ENCODE measurements at regions not wholly inside any gene's neighbourhood (a gene's known extent, or its start where the extent isn't known, plus 50 kb on each side); places are given as distances from the start of the nearest gene placed in this dataset.
A peak's percentile ranks its signal among the peaks of the same experiment; 100 is the strongest.

- DNase-seq: no peak
- intact Hi-C loops (cut with DNase I): loop anchor here (5.0 kb wide), 1 partner anchor 54 kb away; no protein-coding TSS in a partner anchor
- Histone ChIP-seq H3K4me1 (no peaks in the 10 kb centered on the region), H3K9me3 (no peaks in the 10 kb centered on the region), H3K36me3 (peaks cover 0 to 32% (median 0%) of the 10 kb centered on the region in 3 donors), H3K27ac (no peak overlapping the region), H3K4me3 (no peak overlapping the region), H3K27me3 (no peaks in the 10 kb centered on the region)
- TF ChIP-seq CTCF (IDR thresholded peaks at IDR 0.05) (peak in 5 of 6 experiments; percentile 46 to 62 (median 53)), POLR2A (IDR thresholded peaks at IDR 0.05) (no peak)
- 56 to 62% methylated on average over 4 of the region's 4 CpGs for WGBS, 2 donors
Measured at GRCh38 chr2:16553226-16553625, 112.4 kb downstream of the CYRIA start.

- no peaks in the 10 kb centered on the region for H3K9me3 ChIP-seq
- TF ChIP-seq POLR2A (IDR thresholded peaks at IDR 0.05): no peak
- H3K4me3 ChIP-seq: no peak overlapping the region
- 59 to 68% methylated on average over 4 of the region's 4 CpGs for WGBS, 2 donors
- H3K4me1 ChIP-seq: no peaks in the 10 kb centered on the region
- no peak overlapping the region for H3K27ac ChIP-seq
- intact Hi-C loops (cut with DNase I): loop anchor here (5.0 kb wide), 1 partner anchor 55 kb away; no protein-coding TSS in a partner anchor
- no peaks in the 10 kb centered on the region for H3K27me3 ChIP-seq
- no peak for DNase-seq
- peaks cover 0 to 25% (median 0%) of the 10 kb centered on the region in 3 donors for H3K36me3 ChIP-seq
Measured at GRCh38 chr2:16552202-16552601, 113.4 kb downstream of the CYRIA start.

GRCh38 chr2:16548036-16548435, 117.6 kb downstream of the CYRIA start:
- WGBS, 2 donors: 68 to 69% methylated on average over 2 of the region's 2 CpGs
- DNase-seq: no peak
- H3K27ac ChIP-seq: no peak overlapping the region
- H3K9me3 ChIP-seq: no peaks in the 10 kb centered on the region
- TF ChIP-seq CTCF (IDR thresholded peaks at IDR 0.05): no peak
- TF ChIP-seq POLR2A (IDR thresholded peaks at IDR 0.05): no peak
- no peaks in the 10 kb centered on the region for H3K4me1 ChIP-seq
- H3K4me3 ChIP-seq: no peak overlapping the region
- no peaks in the 10 kb centered on the region for H3K36me3 ChIP-seq
- intact Hi-C loops (cut with DNase I): no loop called here
- no peaks in the 10 kb centered on the region for H3K27me3 ChIP-seq

- no peak for DNase-seq
- intact Hi-C loops (cut with DNase I): no loop called here
- Histone ChIP-seq H3K9me3 (no peaks in the 10 kb centered on the region), H3K27ac (no peak overlapping the region), H3K27me3 (no peaks in the 10 kb centered on the region), H3K36me3 (no peaks in the 10 kb centered on the region), H3K4me3 (no peak overlapping the region), H3K4me1 (no peaks in the 10 kb centered on the region)
- 34 to 62% methylated on average over 2 of the region's 2 CpGs for WGBS, 2 donors
- no peak for TF ChIP-seq CTCF (IDR thresholded peaks at IDR 0.05)
Measured at GRCh38 chr2:16546128-16546754, 119.4 kb downstream of the CYRIA start.

GRCh38 chr2:16538707-16539106, 126.9 kb downstream of the CYRIA start:
- no peak overlapping the region for H3K4me3 ChIP-seq
- TF ChIP-seq POLR2A (IDR thresholded peaks at IDR 0.05) (no peak), CTCF (IDR thresholded peaks at IDR 0.05) (no peak)
- no peak overlapping the region for H3K27ac ChIP-seq
- intact Hi-C loops (cut with DNase I): no loop called here
- no peak for DNase-seq
- H3K4me1 ChIP-seq: no peaks in the 10 kb centered on the region
- WGBS, 2 donors: 52 to 53% methylated on average over 3 of the region's 3 CpGs
- peaks cover 0 to 7% (median 0%) of the 10 kb centered on the region in 4 donors for H3K27me3 ChIP-seq
- no peaks in the 10 kb centered on the region for H3K9me3 ChIP-seq
- H3K36me3 ChIP-seq: no peaks in the 10 kb centered on the region

- Histone ChIP-seq H3K27ac (no peak overlapping the region), H3K27me3 (peaks cover 0 to 16% (median 0%) of the 10 kb centered on the region in 4 donors), H3K4me1 (no peaks in the 10 kb centered on the region), H3K9me3 (no peaks in the 10 kb centered on the region), H3K4me3 (no peak overlapping the region), H3K36me3 (no peaks in the 10 kb centered on the region)
- intact Hi-C loops (cut with DNase I): no loop called here
- no peak for TF ChIP-seq CTCF (IDR thresholded peaks at IDR 0.05)
- no peak for TF ChIP-seq POLR2A (IDR thresholded peaks at IDR 0.05)
- whole genome bisulfite sequencing, 2 donors: 41 to 53% methylated on average over 5 of the region's 5 CpGs
- no peak for DNase-seq
Measured at GRCh38 chr2:16537347-16537746, 128.3 kb downstream of the CYRIA start.
